ENCODE measurements at regions not wholly inside any gene's neighbourhood (a gene's known extent, or its start where the extent isn't known, plus 50 kb on each side); places are given as distances from the start of the nearest gene placed in this dataset.

DNA sequence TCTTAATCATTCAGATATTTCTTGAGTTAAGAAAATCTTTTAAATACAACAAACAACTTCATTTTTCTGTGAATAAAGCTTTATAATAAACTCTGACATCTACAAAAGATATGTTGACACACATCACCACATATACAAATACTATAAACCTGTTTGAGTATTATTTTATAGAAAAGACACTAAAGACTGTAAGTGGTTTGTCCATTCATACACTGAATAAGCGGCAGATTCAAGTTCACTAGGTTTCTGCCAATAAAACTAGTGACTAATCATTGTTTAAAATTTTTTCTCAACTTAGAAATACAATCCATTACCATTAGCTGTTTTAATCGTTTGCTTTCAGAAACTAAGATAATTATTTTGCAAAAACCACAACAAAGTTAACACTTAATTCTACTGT is 1900.0 kb downstream of the C4orf33 start:
- Histone ChIP-seq H3K4me3 (ENCODE audit: low read length in 2 of 2) (no peak overlapping the region), H3K27me3 (ENCODE audit: control insufficient read depth in 3 of 3, insufficient read depth in 3 of 3, low read depth in 1 of 3, low read length in 3 of 3) (no peaks in the 10 kb centered on the region), H3K9ac (ENCODE audit: low read depth, low read length, poor library complexity) (no peak overlapping the region), H2BK5ac (ENCODE audit: low read length) (no peak overlapping the region), H4K91ac (ENCODE audit: low read depth, low read length, poor library complexity) (no peak overlapping the region), H3K4me1 (ENCODE audit: control insufficient read depth in 2 of 2, insufficient read depth in 1 of 2, low read depth in 1 of 2, low read length in 2 of 2) (no peaks in the 10 kb centered on the region), H3K79me1 (ENCODE audit: low read depth, low read length) (no peaks in the 10 kb centered on the region), H2BK12ac (ENCODE audit: low read length) (no peak overlapping the region), H2BK120ac (ENCODE audit: low read depth, low read length) (no peak overlapping the region), H2AK5ac (ENCODE audit: low read depth, low read length) (no peak overlapping the region), H3K27ac (replicated peaks; ENCODE audit: low read length) (no peak overlapping the region), H2AFZ (ENCODE audit: low read length) (no peak overlapping the region), H3K18ac (ENCODE audit: low read length) (no peak overlapping the region), H3K14ac (ENCODE audit: low read length) (no peak overlapping the region), H2BK15ac (ENCODE audit: low read length) (no peak overlapping the region), H3K4me2 (ENCODE audit: insufficient read depth, low read length, poor library complexity, severe bottlenecking) (no peak overlapping the region), H3K9me3 (replicated peaks in 1 of 2; ENCODE audit: control insufficient read depth in 2 of 2, insufficient read depth in 1 of 2, low read depth in 1 of 2, low read length in 2 of 2) (no peaks in the 10 kb centered on the region), H4K8ac (ENCODE audit: low read depth, low read length) (no peak overlapping the region), H3K23ac (ENCODE audit: low read depth, low read length, poor library complexity) (no peak overlapping the region), H3K36me3 (replicated peaks in 1 of 2; ENCODE audit: control insufficient read depth in 2 of 2, insufficient read depth in 2 of 2, low read length in 2 of 2) (no peaks in the 10 kb centered on the region), H3K4ac (ENCODE audit: low read length) (no peak overlapping the region)
- no peak for DNase-seq (ENCODE audit: low spot score)
- WGBS, 2 donors (ENCODE audit: extremely low coverage in 2 of 2, insufficient read length in 2 of 2, insufficient replicate concordance in 1 of 2), result no CpG with 5 or more reads among the region's 2 CpGs

DNA sequence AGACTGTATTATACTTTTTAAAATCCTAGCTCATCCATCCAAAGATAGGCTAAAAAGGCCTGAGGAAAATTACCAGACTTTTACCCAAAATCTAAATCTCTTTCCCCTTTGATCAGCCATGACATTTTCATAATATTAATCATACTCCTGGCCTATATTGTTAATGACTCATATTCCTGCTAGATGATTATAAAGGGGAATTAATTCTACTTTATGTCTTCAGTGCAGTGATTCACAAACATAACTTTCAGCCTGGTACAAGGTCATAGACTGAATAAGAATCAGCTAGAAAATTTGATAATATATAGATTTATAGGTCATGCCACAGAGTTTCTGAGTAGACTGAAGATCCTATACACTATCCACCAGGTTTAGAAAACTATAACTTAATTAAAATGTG is 1905.4 kb downstream of the C4orf33 start:
- Histone ChIP-seq H2BK120ac (ENCODE audit: low read depth, low read length) (no peak overlapping the region), H2AK5ac (ENCODE audit: low read depth, low read length) (no peak overlapping the region), H3K4me3 (ENCODE audit: low read length in 2 of 2) (no peak overlapping the region), H3K18ac (ENCODE audit: low read length) (no peak overlapping the region), H3K27ac (replicated peaks; ENCODE audit: low read length) (no peak overlapping the region), H2BK5ac (ENCODE audit: low read length) (no peak overlapping the region), H2AFZ (ENCODE audit: low read length) (no peak overlapping the region), H3K4ac (ENCODE audit: low read length) (no peak overlapping the region), H3K27me3 (ENCODE audit: control insufficient read depth in 3 of 3, insufficient read depth in 3 of 3, low read depth in 1 of 3, low read length in 3 of 3) (no peaks in the 10 kb centered on the region), H4K8ac (ENCODE audit: low read depth, low read length) (no peak overlapping the region), H3K4me2 (ENCODE audit: insufficient read depth, low read length, poor library complexity, severe bottlenecking) (no peak overlapping the region), H3K79me1 (ENCODE audit: low read depth, low read length) (no peaks in the 10 kb centered on the region), H3K14ac (ENCODE audit: low read length) (no peak overlapping the region), H2BK15ac (ENCODE audit: low read length) (no peak overlapping the region), H3K4me1 (ENCODE audit: control insufficient read depth in 2 of 2, insufficient read depth in 1 of 2, low read depth in 1 of 2, low read length in 2 of 2) (no peaks in the 10 kb centered on the region), H2BK12ac (ENCODE audit: low read length) (no peak overlapping the region), H3K9me3 (replicated peaks in 1 of 2; ENCODE audit: control insufficient read depth in 2 of 2, insufficient read depth in 1 of 2, low read depth in 1 of 2, low read length in 2 of 2) (no peaks in the 10 kb centered on the region), H3K36me3 (replicated peaks in 1 of 2; ENCODE audit: control insufficient read depth in 2 of 2, insufficient read depth in 2 of 2, low read length in 2 of 2) (no peaks in the 10 kb centered on the region), H3K9ac (ENCODE audit: low read depth, low read length, poor library complexity) (no peak overlapping the region), H4K91ac (ENCODE audit: low read depth, low read length, poor library complexity) (no peak overlapping the region), H3K23ac (ENCODE audit: low read depth, low read length, poor library complexity) (no peak overlapping the region)
- DNase-seq (ENCODE audit: low spot score), result no peak

GRCh38 chr4:131002132-131002531 is 1906.2 kb downstream of the C4orf33 start:
- no peak overlapping the region for H3K18ac ChIP-seq (ENCODE audit: low read length)
- H3K36me3 ChIP-seq (replicated peaks in 1 of 2; ENCODE audit: control insufficient read depth in 2 of 2, insufficient read depth in 2 of 2, low read length in 2 of 2), result no peaks in the 10 kb centered on the region
- H2AK5ac ChIP-seq (ENCODE audit: low read depth, low read length), result no peak overlapping the region
- no peak overlapping the region for H2BK120ac ChIP-seq (ENCODE audit: low read depth, low read length)
- H2BK12ac ChIP-seq (ENCODE audit: low read length), result no peak overlapping the region
- no peak overlapping the region for H3K4me2 ChIP-seq (ENCODE audit: insufficient read depth, low read length, poor library complexity, severe bottlenecking)
- no peak overlapping the region for H2BK15ac ChIP-seq (ENCODE audit: low read length)
- no peak overlapping the region for H2AFZ ChIP-seq (ENCODE audit: low read length)
- no CpG with 5 or more reads among the region's 1 CpG for WGBS, 2 donors (ENCODE audit: extremely low coverage in 2 of 2, insufficient read length in 2 of 2, insufficient replicate concordance in 1 of 2)
- H3K23ac ChIP-seq (ENCODE audit: low read depth, low read length, poor library complexity), result no peak overlapping the region
- no peak overlapping the region for H2BK5ac ChIP-seq (ENCODE audit: low read length)
- H3K4ac ChIP-seq (ENCODE audit: low read length), result no peak overlapping the region
- H3K27me3 ChIP-seq (ENCODE audit: control insufficient read depth in 3 of 3, insufficient read depth in 3 of 3, low read depth in 1 of 3, low read length in 3 of 3), result no peaks in the 10 kb centered on the region
- H3K4me3 ChIP-seq (ENCODE audit: low read length in 2 of 2), result no peak overlapping the region
- H3K9ac ChIP-seq (ENCODE audit: low read depth, low read length, poor library complexity), result no peak overlapping the region
- no peak overlapping the region for H3K27ac ChIP-seq (replicated peaks; ENCODE audit: low read length)
- H4K8ac ChIP-seq (ENCODE audit: low read depth, low read length), result no peak overlapping the region
- no peak for DNase-seq (ENCODE audit: low spot score)
- H3K9me3 ChIP-seq (replicated peaks in 1 of 2; ENCODE audit: control insufficient read depth in 2 of 2, insufficient read depth in 1 of 2, low read depth in 1 of 2, low read length in 2 of 2), result no peaks in the 10 kb centered on the region
- no peaks in the 10 kb centered on the region for H3K4me1 ChIP-seq (ENCODE audit: control insufficient read depth in 2 of 2, insufficient read depth in 1 of 2, low read depth in 1 of 2, low read length in 2 of 2)
- no peaks in the 10 kb centered on the region for H3K79me1 ChIP-seq (ENCODE audit: low read depth, low read length)
- H3K14ac ChIP-seq (ENCODE audit: low read length), result no peak overlapping the region
- no peak overlapping the region for H4K91ac ChIP-seq (ENCODE audit: low read depth, low read length, poor library complexity)

GRCh38 chr4:131006388-131006787 is 1910.4 kb downstream of the C4orf33 start:
- no peak overlapping the region for H2AFZ ChIP-seq (ENCODE audit: low read length)
- H2BK15ac ChIP-seq (ENCODE audit: low read length), result no peak overlapping the region
- WGBS, 2 donors (ENCODE audit: extremely low coverage in 2 of 2, insufficient read length in 2 of 2, insufficient replicate concordance in 1 of 2), result no CpG with 5 or more reads among the region's 6 CpGs
- H3K4me2 ChIP-seq (ENCODE audit: insufficient read depth, low read length, poor library complexity, severe bottlenecking), result no peak overlapping the region
- H3K36me3 ChIP-seq (replicated peaks in 1 of 2; ENCODE audit: control insufficient read depth in 2 of 2, insufficient read depth in 2 of 2, low read length in 2 of 2), result no peaks in the 10 kb centered on the region
- no peak overlapping the region for H4K91ac ChIP-seq (ENCODE audit: low read depth, low read length, poor library complexity)
- H3K14ac ChIP-seq (ENCODE audit: low read length), result no peak overlapping the region
- H3K23ac ChIP-seq (ENCODE audit: low read depth, low read length, poor library complexity), result no peak overlapping the region
- no peaks in the 10 kb centered on the region for H3K79me1 ChIP-seq (ENCODE audit: low read depth, low read length)
- no peak overlapping the region for H3K18ac ChIP-seq (ENCODE audit: low read length)
- H2BK5ac ChIP-seq (ENCODE audit: low read length), result no peak overlapping the region
- H2AK5ac ChIP-seq (ENCODE audit: low read depth, low read length), result no peak overlapping the region
- H3K9me3 ChIP-seq (replicated peaks in 1 of 2; ENCODE audit: control insufficient read depth in 2 of 2, insufficient read depth in 1 of 2, low read depth in 1 of 2, low read length in 2 of 2), result no peaks in the 10 kb centered on the region
- no peak for DNase-seq (ENCODE audit: low spot score)
- no peak overlapping the region for H2BK120ac ChIP-seq (ENCODE audit: low read depth, low read length)
- no peak overlapping the region for H3K4ac ChIP-seq (ENCODE audit: low read length)
- H3K27ac ChIP-seq (replicated peaks; ENCODE audit: low read length), result no peak overlapping the region
- H3K27me3 ChIP-seq (ENCODE audit: control insufficient read depth in 3 of 3, insufficient read depth in 3 of 3, low read depth in 1 of 3, low read length in 3 of 3), result no peaks in the 10 kb centered on the region
- H3K4me3 ChIP-seq (ENCODE audit: low read length in 2 of 2), result no peak overlapping the region
- no peak overlapping the region for H4K8ac ChIP-seq (ENCODE audit: low read depth, low read length)
- no peaks in the 10 kb centered on the region for H3K4me1 ChIP-seq (ENCODE audit: control insufficient read depth in 2 of 2, insufficient read depth in 1 of 2, low read depth in 1 of 2, low read length in 2 of 2)
- H3K9ac ChIP-seq (ENCODE audit: low read depth, low read length, poor library complexity), result no peak overlapping the region
- H2BK12ac ChIP-seq (ENCODE audit: low read length), result no peak overlapping the region

Data from neuronal stem cell (in vitro differentiated cells).